Ishikawa (cell line): ENCODE measurements at regions not wholly inside any gene's neighbourhood (a gene's known extent, or its start where the extent isn't known, plus 50 kb on each side); places are given as distances from the start of the nearest gene placed in this dataset.

ENCODE experiments used
- CEBPB ChIP-seq: IDR thresholded peaks from 2 replicates; pipeline ENCODE4 v1.6.1; 2012
- CREB1 ChIP-seq: IDR thresholded peaks from 2 replicates; pipeline ENCODE4 v1.6.1; 2012; ENCODE audit warnings: low read depth
- EGR1 ChIP-seq: IDR thresholded peaks from 2 replicates; pipeline ENCODE4 v1.6.1; 2012
- EP300 ChIP-seq: IDR thresholded peaks from 2 replicates; pipeline ENCODE4 v1.6.1; 2012; ENCODE audit warnings: borderline replicate concordance
- NFIC ChIP-seq: IDR thresholded peaks from 2 replicates; pipeline ENCODE4 v1.6.1; 2012
- RAD21 ChIP-seq: IDR thresholded peaks from 2 replicates; pipeline ENCODE4 v1.6.1; 2012; ENCODE audit warnings: low read depth
- TCF12 ChIP-seq: IDR thresholded peaks from 2 replicates; pipeline ENCODE4 v1.6.1; 2012; ENCODE audit warnings: low read depth
- TEAD4 ChIP-seq: IDR thresholded peaks from 2 replicates; pipeline ENCODE4 v1.6.1; 2012
- ZBTB7A ChIP-seq: IDR thresholded peaks from 2 replicates; pipeline ENCODE4 v1.6.1; 2012; ENCODE audit warnings: low read depth
- TF ChIP-seq, protein P1 (sequence below): IDR thresholded peaks from 2 replicates; pipeline ENCODE4 v1.6.1; 2012; ENCODE audit warnings: low read depth, mild to moderate bottlenecking
- TF ChIP-seq, protein P2 (sequence below): IDR thresholded peaks from 2 replicates; pipeline ENCODE4 v1.6.1; 2012

DNA sequence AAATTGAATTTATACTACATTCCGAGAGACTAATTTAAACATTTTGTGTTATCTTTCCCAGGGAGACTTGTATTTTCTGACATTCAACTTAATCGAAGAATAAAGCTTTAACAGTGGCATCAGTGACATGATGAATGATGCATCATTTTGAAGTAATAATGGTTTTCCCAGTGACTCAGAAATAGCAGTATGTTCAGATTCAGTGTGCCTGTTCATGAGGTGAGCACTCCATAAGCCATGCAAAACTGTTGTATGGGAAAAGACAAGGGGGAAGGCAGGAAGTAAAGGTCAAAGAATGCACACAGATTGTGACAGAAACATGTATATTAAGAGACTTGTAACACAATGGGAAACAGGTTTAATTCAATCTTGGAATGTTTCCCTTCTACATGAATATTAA, 1348.2 kb upstream of the GJE1 start:
- TF ChIP-seq, protein P1, sequence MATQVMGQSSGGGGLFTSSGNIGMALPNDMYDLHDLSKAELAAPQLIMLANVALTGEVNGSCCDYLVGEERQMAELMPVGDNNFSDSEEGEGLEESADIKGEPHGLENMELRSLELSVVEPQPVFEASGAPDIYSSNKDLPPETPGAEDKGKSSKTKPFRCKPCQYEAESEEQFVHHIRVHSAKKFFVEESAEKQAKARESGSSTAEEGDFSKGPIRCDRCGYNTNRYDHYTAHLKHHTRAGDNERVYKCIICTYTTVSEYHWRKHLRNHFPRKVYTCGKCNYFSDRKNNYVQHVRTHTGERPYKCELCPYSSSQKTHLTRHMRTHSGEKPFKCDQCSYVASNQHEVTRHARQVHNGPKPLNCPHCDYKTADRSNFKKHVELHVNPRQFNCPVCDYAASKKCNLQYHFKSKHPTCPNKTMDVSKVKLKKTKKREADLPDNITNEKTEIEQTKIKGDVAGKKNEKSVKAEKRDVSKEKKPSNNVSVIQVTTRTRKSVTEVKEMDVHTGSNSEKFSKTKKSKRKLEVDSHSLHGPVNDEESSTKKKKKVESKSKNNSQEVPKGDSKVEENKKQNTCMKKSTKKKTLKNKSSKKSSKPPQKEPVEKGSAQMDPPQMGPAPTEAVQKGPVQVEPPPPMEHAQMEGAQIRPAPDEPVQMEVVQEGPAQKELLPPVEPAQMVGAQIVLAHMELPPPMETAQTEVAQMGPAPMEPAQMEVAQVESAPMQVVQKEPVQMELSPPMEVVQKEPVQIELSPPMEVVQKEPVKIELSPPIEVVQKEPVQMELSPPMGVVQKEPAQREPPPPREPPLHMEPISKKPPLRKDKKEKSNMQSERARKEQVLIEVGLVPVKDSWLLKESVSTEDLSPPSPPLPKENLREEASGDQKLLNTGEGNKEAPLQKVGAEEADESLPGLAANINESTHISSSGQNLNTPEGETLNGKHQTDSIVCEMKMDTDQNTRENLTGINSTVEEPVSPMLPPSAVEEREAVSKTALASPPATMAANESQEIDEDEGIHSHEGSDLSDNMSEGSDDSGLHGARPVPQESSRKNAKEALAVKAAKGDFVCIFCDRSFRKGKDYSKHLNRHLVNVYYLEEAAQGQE = no peak
- TF ChIP-seq EP300 (no peak), ZBTB7A (no peak), RAD21 (no peak), EGR1 (no peak), TCF12 (no peak), CEBPB (no peak), CREB1 (no peak), NFIC (no peak), TEAD4 (no peak)
- TF ChIP-seq, protein P2, sequence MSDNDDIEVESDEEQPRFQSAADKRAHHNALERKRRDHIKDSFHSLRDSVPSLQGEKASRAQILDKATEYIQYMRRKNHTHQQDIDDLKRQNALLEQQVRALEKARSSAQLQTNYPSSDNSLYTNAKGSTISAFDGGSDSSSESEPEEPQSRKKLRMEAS = no peak
